GM19023 (cell line): ENCODE measurements at regions not wholly inside any gene's neighbourhood (a gene's known extent, or its start where the extent isn't known, plus 50 kb on each side); places are given as distances from the start of the nearest gene placed in this dataset.
"Not testable (repeated sequence)": the region's sequence is repeated elsewhere in the genome, so short reads cannot be mapped to it uniquely, and the experiment has no call there.

Experiments
- ATAC-seq: cut with Tn5 transposase; IDR thresholded peaks from one replicate; pipeline ENCODE4 v1.9.1; 2021; ENCODE audit warnings: mild to moderate bottlenecking, moderate library complexity; ENCODE audit not compliant: unreplicated experiment

DNA sequence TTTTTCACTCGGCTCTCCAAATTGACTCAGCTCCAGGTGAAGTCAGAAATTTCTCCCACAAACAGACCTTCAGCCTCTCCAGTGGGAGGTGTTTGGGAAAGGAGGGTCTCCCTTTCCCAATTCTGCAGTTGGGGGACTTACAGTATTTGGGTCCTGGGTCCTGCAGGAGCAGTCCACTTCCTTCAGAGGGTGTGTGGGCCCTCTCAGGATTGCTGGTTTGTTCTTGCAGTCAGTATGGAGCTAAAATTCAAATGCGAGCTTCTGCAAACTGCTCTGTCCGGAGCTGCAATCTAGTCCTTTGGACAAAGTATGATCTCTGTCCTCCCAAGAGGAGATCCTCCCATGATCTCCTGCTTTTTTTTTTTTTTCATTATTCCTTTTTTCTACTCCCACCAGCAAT is 87.9 kb upstream of the MSTN start:
- no peak for ATAC-seq

DNA sequence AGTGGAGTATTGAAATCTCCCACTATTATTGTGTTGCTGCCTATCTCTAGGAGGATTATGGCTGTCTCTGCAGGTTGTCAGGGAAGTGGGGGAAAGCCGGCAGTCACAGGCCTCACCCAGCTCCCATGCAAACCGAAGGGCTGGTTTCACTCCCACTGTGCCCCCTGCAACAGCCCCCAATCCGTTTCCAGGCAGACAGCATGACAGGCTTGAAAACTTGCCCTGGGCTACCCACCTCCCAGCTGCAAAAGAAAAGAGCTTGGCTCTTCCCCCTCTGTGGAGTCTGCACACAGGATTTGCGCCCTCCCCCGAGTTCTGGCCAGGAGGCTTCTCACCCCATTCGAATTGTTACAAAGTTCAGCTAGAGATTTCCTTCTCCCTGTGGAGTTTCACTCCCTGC is 87.4 kb upstream of the MSTN start:
- ATAC-seq, result no peak

DNA sequence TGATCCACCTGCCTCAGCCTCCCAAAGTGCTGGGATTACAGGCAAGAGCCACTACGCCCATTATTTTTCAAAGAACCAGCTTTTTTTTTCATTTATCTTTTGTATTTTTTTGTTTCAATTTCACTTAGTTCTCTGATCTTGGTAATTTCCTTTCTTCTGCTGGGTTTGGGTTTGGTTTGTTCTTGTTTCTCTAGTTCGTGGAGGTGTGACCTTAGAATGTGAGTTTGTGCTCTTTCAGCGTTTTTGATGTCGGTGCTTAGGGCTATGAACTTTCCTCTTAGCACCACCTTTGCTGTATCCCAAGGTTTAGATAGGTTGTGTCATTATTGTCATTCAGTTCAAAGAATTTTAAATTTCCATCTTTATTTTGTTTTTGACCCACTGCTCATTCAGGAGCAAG is 86.7 kb upstream of the MSTN start:
- ATAC-seq, result no peak

DNA sequence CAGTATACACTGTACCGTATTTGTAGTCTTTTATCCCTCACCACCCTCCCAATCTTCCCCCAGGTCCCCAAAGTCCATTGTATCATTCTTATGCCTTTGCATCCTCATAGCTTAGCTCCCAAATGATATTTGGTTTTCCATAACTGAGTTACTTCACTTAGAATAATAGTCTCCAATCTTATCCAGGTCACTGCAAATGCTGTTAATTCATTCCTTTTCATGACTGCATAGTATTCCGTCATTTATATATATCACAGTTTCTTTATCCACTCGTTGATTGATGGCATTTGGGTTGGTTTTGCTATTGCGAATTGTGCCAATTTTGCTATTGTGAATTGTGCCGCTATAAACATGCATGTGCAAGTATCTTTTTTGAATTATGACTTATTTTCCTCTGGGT is 83.6 kb upstream of the MSTN start:
- ATAC-seq, result not testable (repeated sequence)

DNA sequence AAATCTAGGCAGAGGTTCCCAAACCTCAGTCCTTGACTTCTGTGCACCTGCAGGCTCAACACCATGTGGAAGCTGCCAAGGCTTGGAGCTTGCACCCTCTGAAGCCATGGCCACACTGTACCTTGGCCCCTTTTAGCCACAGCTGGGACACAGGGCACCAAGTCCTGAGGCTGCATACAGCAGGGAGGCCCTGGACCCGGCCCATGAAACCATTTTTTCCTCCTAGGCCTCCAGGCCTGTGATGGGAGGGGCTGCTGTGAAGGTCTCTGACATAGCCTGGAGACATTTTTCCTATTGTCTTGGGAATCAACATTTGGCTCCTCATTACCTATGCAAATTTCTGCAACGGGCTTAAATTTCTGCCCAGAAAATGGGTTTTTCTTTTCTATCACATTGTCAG is 77.9 kb upstream of the MSTN start:
- not testable (repeated sequence) for ATAC-seq

DNA sequence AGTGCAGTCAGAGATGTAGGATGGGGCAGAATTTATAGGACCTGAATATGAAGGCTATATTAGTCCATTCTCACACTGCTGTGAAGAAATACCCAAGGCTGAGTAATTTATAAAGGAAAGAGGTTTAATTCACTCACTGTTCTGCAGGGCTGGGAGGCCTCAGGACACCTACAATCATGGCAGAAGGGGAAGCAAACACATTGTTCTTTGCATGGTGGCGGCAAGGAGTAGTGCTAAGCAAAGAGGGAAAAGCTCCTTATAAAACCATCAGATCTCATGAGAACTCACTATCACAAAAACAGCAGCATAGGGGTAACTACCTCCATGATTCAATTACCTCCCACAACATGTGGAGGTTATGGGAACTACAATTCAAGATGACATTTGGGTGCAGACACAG is 76.8 kb upstream of the MSTN start:
- ATAC-seq, result no peak

DNA sequence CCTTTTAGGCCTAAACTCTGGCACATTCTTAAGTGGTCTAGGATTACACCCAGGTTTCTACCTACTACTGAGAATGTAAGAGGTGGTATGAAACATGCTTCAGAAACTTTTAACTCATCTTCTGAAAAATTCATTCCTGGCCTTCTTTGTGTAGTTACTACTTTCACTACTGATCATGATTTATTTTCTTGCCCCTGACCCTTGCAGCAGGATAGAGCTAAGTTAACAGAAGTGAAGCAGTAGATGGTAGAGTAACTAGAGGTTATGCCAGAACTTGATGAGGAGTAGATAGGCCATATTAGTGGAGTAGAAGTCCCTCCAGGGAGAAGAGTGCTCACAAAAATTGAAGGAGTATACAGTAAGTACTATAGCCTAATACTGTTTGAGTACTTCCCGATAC is 75.5 kb upstream of the MSTN start:
- ATAC-seq, result no peak

DNA sequence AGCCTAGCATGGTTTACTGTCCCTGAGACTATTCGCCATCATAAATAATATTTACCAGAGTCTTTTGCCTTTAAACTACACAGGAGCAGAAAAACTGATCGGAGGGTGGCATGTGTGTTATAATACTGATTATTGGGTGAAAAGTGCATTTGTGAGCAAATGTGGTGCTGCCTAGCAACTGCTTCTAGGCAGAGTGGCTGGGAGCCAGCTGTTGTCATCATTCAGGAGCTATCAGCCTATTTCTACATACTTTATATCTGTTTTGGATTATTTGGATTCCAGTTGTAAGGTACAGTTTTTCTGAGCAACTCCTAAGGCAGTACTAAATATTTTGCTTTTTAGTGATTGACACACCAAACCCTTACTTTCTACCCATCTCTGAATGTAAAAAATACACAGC is 75.0 kb upstream of the MSTN start:
- ATAC-seq, result no peak

DNA sequence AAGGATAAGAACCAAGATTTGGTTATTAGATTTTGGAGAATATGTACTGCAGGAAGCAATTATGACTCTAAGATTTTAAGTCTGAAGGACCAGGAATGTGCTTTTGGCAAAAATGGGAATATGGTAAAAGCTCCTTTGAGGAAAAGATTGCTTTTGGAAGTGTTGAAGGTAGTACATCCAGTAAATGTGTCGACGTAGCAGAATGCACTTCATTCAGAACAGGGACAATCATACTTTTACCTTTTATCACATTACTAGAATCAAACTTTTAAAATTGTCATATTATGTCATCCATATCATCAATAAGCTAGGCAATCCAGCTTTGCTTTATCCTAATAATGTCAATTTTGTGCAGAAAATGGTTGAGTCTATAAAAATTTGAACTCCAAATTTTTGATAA is 74.3 kb upstream of the MSTN start:
- ATAC-seq, result no peak

DNA sequence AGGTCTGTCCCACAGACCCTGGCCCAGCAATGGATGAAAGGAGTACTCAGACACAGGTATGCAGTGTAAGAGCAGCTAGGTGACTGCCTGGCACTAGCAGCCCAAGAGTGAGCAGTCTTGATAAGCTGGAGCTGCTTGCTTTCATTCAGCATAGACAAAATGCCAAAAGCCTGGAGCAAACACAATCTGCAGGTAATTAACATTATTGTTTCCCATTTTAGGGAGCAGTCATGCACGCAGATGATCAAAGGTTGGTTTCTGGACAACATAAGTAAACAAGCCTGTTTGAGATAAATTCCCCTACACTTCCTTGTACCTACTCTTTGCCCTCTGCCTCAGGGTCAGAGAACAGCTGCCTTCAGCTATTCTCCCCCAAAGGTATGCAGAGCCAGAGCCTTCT is 73.7 kb upstream of the MSTN start:
- no peak for ATAC-seq

DNA sequence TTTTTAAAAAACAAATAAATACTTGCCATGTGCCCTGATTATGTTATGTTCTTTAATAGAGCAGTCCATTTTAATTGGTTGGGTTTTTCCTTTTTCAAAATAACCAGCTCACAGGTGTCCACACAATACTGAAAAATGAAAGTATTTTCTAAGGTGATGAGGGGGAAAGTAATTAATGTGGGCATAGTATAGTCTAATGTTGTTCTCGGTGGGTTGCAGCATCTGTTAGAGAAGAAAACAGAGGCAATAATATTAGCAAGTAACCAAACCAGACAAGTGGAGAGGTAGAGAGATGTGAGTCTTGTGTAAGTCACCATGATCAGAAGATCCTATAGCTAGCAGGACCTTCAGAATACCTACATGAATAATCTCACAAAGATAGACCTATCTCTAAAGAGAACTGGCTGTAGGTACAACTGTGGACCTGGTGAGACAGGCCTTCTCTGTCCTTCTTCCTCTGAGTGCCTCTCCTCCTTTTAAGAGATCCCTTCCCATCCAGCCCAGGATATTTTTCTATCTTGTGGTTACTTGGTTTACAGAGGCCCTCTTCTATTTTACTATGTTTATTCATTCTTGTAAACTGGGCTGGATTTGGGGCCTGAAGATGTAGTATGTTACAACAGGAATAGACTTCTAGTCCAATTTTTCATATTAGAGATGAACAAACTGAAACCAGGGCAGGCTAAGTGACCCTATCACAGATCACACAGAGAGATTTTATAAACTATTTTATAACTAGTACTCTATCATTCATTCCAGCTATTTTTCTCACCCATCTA is 67.1 kb upstream of the MSTN start:
- no peak for ATAC-seq

DNA sequence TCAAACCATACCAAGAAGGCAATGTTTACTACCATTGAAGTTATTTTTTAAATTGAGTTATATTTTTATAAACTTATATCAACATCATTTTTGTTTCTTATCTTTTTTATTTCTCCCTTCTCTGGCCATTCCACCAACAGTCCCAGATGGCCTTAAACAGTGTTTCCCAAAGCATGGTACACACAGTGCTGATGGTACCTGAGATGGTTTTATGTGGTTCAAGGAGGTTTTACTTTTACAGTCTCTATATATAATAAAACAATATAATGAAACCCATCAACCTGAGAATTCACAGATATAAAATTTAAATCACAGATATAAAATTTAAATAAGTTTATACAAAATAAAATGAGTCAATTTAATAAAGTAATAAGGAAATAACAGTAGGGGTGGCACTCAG is 65.1 kb upstream of the MSTN start:
- no peak for ATAC-seq

DNA sequence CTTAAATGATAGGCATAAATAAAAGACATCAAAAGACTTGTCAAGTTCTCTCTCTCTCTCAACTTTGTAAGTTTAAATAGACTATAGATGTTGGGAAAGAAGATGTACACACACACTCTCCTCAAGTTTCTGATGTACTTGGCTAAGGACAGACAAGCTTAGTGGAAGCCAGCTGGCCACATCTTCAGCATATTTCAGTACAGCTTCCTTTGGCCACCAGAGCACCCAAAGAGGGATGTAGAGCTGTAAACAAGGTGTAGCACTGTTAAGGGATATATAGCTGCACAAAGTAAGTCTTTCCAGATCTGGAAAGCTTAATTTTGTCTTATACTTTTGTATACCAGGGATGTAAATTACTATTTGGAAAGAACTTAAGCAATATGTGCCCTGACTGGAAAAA is 64.3 kb upstream of the MSTN start:
- no peak for ATAC-seq

DNA sequence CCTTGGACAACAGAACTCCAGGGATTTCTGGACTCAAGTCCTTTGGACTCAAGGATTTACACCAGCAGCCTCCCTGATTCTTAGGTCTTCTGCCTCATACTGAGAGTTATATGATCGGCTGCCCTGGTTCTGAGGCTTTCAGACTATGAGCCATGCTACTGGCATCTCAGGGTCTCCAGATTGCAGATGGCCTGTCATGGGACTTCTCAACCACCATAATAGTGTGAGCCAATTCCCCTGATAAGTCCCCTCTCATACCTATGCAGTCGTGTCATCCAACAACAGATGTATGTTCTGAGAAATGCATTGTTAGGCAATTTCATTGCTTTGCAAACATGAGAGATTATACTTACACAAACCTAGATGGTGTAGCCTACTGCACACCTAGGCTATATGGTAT is 61.4 kb upstream of the MSTN start:
- ATAC-seq, result no peak

DNA sequence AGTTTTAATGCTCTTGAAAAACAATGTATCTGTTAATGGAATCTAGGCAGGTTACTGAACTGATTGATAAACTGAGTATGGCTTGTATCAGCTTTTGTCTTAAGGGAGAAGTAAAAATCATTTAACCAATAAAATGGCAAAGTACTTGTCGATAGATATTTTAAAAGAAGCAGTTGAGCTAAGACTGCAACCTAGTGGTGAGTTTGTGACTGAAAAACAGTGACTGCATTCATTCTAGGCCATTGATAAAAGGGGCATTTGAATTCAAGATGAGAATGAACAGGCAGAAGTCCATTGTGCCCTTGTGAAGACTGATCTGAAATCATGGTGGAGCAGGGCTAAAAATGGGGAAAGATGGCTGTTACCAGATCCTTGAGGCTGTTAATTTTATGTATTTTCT is 59.4 kb upstream of the MSTN start:
- peak; percentile 49 for ATAC-seq

DNA sequence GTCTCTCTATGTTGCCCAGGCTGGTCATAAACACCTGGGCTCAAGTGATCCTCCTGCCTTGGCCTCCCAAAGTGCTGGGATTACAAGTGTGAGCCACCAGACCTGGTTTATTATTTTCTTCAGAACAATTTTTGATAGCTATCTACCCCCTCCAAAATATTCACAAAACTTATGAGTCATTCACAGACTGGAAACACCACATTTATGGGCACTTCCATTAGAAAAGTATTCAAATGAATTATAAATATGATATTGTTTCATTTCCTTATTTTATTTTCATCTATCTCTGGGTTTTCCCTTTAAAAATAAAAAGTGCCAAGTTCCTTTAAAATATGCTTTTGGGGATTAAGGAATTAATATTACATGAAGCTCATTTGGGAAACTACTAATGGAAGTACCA is 58.8 kb upstream of the MSTN start:
- no peak for ATAC-seq

DNA sequence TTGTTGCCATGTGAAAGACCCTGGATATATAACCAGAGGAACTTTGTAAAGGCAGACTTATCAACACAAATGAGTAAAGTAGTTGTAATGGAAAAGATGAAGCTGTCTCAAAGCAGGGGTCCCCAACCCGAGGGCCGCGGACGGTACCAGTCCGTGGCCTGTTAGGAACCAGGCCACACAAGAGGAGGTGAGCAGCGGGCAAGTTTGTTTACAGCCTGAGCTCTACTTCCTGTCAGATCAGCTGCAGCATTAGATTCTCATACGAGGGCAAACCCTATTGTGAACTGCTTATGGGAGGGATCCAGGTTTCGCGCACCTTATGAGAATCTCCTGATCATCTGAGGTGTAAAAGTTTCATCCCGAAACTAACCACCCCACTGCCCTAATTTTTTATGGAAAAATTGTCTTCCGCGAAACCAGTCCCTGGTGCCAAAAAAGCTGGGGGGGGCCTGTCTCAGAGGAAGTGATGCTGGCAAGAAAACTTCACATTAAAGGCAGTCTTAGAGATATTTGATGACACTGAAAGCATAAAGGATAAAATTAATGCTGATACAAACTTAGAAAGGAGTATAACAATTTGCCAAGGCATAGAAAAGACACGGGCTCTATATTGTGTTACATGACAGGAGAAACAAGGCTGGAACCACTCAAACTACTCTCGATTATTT is 57.5 kb upstream of the MSTN start:
- ATAC-seq, result no peak

DNA sequence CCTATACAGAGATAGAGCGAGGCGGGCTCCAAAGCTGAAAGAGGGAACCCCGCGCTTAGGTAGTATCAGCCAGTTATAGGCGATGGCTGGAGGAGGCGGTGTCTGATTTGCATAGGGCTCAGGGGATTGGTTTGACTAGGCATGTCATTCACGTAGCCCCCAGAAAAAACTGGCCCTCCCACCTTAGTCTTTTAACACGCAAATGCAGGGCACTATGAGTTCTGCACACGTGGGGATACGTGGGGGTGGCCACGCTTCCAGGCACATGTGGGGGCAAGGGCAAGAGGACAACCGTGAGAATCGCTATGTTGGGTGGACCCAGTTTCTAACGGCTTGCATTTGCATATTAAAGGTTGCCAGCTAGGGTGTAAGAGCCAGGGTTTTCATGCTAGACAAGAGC is 56.7 kb upstream of the MSTN start:
- ATAC-seq, result no peak

DNA sequence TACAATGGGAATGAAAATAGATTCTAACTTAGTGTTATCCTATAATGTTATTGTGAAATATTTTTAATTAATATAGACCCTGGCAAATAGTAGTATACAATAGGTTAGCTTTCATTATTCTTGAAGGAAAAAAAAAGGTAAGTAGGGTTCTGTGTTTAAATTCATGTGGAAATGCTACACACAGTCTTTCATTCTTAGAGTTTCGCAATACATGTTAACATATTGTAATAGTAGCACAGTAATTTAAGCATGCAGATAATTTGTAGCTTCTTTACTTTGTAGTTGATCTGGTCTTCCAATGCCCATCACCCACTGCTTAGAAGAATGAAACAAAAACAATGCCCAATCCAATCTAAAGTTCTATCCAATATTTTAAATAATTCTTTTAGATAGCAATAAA is 54.8 kb upstream of the MSTN start:
- ATAC-seq, result no peak

DNA sequence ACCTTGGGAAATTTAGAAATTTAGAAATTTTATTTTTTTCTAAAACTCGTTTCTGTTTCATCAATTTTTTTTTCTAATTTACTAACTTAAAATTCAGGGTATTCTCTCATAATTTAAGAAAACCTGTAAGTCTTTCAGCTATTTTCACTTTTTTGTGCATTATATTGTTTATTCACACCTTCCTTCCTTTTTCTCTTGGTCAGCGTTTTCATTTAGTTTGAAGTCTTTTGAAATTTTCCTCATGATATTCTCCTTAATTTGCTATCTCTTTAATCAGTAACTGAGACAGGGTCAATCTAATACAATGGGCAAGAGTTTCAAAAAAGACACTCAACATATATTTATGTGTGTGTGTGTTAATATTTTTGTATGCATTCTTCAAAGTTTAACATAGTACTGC is 50.5 kb upstream of the MSTN start:
- no peak for ATAC-seq
